GM21515 (cell line): ENCODE measurements at regions not wholly inside any gene's neighbourhood (a gene's known extent, or its start where the extent isn't known, plus 50 kb on each side); places are given as distances from the start of the nearest gene placed in this dataset.
"Not testable (repeated sequence)": the region's sequence is repeated elsewhere in the genome, so short reads cannot be mapped to it uniquely, and the experiment has no call there.

Experiments
- ATAC-seq: cut with Tn5 transposase; IDR thresholded peaks from one replicate; pipeline ENCODE4 v1.9.1; 2021; ENCODE audit not compliant: unreplicated experiment

GRCh38 chrX:113389846-113390245 lies 549.2 kb upstream of the AMOT start:
- ATAC-seq = no peak

- no peak for ATAC-seq
Observed at GRCh38 chrX:113384628-113385027, 544.0 kb upstream of the AMOT start.

- ATAC-seq = not testable (repeated sequence)
Observed at GRCh38 chrX:113373421-113373820, 532.8 kb upstream of the AMOT start.

- no peak for ATAC-seq
Observed at GRCh38 chrX:113370006-113370405, 529.4 kb upstream of the AMOT start.

GRCh38 chrX:113369056-113369455 lies 528.4 kb upstream of the AMOT start:
- no peak for ATAC-seq

DNA sequence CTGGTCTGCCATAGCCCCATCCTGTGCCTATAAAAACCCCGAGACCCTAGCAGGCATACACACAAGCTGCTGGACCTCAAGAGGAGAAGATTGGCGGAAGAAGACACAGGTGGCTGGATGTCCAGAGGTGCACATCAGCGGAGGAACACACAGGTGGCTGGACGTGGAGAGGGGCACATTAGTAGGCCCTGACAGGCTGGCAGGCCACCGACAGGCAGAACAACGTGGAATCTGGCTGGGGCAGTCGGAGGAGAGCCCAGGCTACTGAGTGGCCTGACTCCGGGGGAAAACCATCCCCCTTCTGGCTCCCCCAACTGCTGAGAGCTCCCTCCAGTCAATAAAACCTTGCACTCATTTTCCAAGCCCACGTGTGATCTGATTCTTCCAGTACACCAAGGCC lies 512.5 kb upstream of the AMOT start:
- ATAC-seq = no peak

DNA sequence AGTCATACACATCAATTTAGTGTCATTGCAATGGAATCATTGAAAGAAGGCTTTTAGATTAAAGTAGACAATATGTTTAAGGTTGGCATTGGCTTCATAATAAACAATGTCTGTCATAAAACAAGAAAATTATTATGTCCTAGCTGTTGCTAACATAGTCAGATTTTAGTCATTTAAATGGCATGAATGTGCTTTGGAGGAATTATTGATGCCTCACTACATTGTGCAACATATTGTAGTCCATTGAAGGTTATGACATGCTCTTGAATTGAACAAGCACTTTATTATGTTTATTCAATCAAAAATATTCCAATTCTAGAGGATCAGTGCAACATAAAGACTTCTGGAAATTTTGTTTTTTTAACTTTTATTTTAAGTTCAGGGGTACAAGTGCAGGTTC lies 489.8 kb upstream of the AMOT start:
- no peak for ATAC-seq

GRCh38 chrX:113315927-113316326 lies 475.3 kb upstream of the AMOT start:
- no peak for ATAC-seq

DNA sequence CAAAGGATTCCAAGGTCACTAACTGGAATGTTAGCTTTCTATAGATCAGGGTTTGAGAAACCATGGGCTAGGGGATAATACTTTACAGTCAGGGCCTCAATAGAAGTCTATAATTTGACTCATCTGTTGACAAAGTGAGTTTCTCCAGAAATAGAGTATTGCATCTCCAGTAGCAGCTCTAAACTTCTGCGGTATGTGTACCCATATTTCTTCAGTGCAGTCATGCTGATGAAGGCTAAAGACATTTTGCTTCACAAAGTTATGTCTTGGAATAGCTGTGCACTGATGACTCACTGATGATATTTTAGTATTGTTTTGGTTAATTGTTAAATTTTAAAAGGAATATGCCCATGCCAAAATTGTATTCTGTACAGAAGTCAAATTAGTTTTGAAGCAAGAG lies 464.9 kb upstream of the AMOT start:
- no peak for ATAC-seq

- ATAC-seq = no peak
Observed at GRCh38 chrX:113300580-113300979, 459.9 kb upstream of the AMOT start.

GRCh38 chrX:113297437-113297836 lies 456.8 kb upstream of the AMOT start:
- no peak for ATAC-seq

DNA sequence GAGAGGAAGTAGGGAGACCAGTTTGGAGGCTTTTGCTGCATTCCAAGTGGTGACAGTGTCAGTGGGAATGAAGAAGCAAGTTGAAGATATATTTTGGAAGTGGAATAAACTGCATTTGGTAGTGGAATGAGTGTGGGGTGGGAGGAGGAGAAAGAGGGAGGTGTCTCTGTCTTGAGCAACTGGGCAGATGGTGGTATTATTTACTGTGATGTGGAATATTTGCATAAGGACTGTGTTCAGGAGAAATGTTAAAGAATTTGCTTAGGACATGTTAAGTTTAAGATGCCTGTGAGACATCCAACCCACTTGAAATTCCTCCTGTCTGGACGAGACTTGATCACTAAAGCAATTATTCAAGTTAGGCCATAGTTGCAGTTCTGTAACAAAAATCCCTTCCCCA lies 448.9 kb upstream of the AMOT start:
- no peak for ATAC-seq

DNA sequence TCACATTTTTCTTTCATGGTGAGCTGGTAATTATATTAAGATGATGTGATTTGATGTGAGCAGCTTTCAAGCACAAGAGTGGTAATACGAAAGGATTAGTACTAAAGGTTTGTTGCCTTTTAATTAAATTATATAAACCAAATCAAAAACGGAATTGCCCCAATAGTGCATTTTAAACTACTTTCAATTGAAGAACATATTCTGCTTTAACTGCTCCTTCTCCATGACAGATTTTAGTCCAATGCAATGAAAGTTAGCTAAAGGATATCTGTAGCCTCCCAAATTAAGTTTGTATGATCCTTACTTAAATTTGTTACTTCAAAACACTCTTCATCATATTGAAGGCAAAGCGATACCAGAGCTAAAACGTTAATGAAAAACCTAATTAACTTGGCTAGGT lies 447.1 kb upstream of the AMOT start:
- ATAC-seq = no peak

DNA sequence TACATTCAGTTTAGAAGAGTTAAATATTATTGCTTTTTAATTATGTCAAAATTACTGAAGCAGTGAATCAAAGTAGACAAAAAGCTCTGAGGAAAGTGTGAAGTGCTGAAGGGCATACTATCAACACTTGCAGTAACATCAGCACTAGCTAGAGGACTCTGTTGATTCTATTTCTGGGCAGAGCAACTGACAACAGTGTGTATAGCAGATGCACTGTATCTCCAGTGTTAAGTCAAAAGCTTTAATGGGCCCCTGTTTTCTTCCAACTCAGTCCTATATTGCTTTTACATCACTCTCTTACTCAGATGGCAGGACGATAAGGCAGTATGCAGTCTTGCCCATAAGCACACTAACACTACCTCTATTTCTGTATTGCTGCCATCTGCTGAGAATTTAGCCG lies 435.2 kb upstream of the AMOT start:
- ATAC-seq = no peak

DNA sequence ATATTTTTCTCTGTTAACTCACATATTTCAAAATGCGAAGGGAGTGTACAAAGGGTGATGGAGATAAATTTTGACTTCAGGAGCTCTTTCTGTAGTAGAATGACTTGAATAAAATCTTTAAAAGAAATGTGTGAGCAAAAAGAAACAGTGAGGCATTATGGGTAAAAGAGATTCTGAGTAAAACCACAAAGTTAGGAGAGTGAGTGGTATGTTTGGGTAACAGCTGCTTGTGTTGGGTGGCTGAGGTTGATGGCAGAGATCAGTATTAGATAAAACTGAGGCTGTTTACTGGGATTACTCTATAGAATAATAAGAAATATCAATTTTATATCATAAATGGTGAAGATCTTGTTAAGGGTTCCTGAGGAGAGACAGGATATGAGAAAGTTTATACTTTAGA lies 434.2 kb upstream of the AMOT start:
- no peak for ATAC-seq

GRCh38 chrX:113274345-113274744 lies 433.7 kb upstream of the AMOT start:
- no peak for ATAC-seq

- no peak for ATAC-seq
Observed at GRCh38 chrX:113269203-113269602, 428.6 kb upstream of the AMOT start.

DNA sequence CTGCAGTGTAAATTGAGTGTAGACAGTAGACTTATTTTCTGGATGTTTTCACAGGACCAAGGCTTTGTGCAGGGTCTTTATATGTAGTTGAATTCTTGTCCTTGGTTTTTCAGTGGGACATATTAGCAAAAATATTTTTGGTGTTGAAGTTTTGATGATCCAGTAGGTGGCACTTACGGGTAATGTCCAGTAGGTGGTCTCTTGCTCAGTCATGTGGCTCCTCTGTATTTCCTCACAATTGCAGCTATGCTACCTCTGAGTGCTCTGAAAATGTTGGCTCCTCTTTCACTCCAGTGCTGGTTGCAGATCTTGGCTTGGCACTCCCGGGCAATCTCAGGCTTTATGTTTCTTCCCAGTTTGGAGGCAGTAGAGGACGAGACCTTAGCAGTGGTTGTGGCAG lies 419.8 kb upstream of the AMOT start:
- no peak for ATAC-seq

- ATAC-seq = no peak
Observed at GRCh38 chrX:113222305-113222704, 381.7 kb upstream of the AMOT start.

- ATAC-seq = no peak
Observed at GRCh38 chrX:113212052-113212451, 371.4 kb upstream of the AMOT start.

DNA sequence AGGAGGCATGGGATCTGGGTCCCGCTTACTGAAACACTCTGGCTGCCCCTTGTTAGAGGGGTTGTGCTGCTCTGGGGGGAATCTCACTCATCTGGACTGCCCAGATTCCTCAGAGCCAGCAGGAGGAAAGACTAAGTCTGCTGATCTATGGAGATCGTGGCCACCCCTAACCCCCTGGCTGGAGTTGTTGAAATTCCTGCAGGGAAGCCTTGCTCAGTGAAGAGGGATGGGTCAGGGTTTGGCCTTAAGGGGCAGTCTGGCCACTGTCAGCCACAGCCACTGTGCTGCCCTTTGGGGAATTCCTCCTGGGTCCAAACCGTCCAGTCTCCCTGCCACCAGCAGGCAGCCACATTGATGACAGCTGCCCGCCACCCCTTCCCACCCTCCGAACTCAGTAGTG lies 362.0 kb upstream of the AMOT start:
- ATAC-seq = no peak

DNA sequence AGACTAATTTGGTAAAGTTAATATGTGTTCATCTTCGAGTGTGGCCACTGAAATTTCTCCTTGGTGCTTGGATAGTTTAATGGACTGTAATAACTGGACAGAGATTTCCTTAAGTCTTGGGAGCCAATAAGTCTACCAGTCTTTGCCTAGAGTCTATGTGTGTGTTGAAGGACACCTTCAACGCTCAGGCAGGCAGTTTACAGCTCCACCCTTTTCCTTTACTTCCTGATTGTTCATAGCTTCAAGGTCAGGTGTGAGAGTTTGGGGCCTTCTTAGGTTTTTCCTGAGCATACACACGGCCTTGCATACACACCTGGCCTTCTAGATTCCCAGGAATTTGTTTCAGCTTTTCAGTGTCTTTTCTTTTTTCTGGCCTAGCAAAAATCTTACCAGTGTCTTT lies 355.3 kb upstream of the AMOT start:
- ATAC-seq = no peak

- ATAC-seq = no peak
Observed at GRCh38 chrX:113192418-113192817, 351.8 kb upstream of the AMOT start.

DNA sequence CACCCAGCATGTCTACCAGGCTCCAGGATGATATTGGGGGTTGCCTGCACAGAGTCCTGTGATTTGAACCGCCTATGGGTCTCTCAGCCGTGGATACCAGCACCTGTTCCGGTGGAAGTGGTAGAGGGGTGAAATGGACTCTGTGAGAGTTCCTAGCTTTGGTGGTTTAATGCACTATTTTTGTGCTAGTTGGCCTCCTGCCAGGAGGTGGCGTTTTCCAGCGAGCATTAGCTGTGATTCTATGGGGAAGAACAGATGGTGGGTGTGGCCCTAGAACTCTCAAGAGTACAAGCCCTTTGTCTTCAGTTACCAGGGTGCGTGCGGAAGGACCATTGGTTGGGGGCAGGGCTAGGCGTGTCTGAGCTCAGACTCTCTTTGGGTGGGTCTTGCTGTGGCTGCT lies 316.9 kb upstream of the AMOT start:
- no peak for ATAC-seq
